ENCODE measurements at regions not wholly inside any gene's neighbourhood (a gene's known extent, or its start where the extent isn't known, plus 50 kb on each side); places are given as distances from the start of the nearest gene placed in this dataset.

DNA sequence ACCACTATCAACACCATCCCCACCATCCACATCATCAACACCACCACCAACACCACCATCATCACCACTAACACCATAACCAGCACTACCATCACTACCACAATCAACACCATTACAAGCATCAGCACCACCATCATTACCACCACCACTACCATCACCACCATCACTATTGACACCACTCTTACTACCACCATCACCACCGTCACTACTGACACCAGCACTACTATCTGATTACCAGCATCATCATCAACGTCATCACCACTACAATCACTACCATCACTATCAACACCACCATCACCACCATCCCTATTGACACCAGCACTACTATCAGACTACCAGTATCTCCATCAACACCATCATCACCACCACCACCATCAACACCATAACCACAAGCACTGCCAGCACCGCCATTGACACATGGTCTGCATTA lies 106.1 kb upstream of the RUNX3 start:
- TF ChIP-seq, protein P1, sequence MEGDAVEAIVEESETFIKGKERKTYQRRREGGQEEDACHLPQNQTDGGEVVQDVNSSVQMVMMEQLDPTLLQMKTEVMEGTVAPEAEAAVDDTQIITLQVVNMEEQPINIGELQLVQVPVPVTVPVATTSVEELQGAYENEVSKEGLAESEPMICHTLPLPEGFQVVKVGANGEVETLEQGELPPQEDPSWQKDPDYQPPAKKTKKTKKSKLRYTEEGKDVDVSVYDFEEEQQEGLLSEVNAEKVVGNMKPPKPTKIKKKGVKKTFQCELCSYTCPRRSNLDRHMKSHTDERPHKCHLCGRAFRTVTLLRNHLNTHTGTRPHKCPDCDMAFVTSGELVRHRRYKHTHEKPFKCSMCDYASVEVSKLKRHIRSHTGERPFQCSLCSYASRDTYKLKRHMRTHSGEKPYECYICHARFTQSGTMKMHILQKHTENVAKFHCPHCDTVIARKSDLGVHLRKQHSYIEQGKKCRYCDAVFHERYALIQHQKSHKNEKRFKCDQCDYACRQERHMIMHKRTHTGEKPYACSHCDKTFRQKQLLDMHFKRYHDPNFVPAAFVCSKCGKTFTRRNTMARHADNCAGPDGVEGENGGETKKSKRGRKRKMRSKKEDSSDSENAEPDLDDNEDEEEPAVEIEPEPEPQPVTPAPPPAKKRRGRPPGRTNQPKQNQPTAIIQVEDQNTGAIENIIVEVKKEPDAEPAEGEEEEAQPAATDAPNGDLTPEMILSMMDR (IDR thresholded peaks at IDR 0.05): no peak
- no peak for TF ChIP-seq EP300 (IDR thresholded peaks at IDR 0.05)
- no peak for TF ChIP-seq POLR2A (IDR thresholded peaks at IDR 0.05; ENCODE audit: low read depth)
- TF ChIP-seq POLR2AphosphoS5 (IDR thresholded peaks at IDR 0.05): no peak
